ENCODE measurements at regions not wholly inside any gene's neighbourhood (a gene's known extent, or its start where the extent isn't known, plus 50 kb on each side); places are given as distances from the start of the nearest gene placed in this dataset.
A peak's percentile ranks its signal among the peaks of the same experiment; 100 is the strongest.

GRCh38 chr3:56887402-56888025, 85.8 kb upstream of the ARHGEF3 start:
- TF ChIP-seq CTCF (IDR thresholded peaks at IDR 0.05), result no peak
- no peaks in the 10 kb centered on the region for H3K9me3 ChIP-seq (ENCODE audit: control insufficient read depth, insufficient read depth, low read length)
- Mint-ChIP-seq H3K27me3 (ENCODE audit: low read depth in 2 of 2) (no peaks in the 10 kb centered on the region), H3K27ac (peak overlapping the region; percentile 88 to 91), H3K4me1 (peaks cover 42 to 50% of the 10 kb centered on the region in 2 donors), H3K4me3 (peak overlapping the region; percentile 71), H3K36me3 (no peaks in the 10 kb centered on the region), H3K9me3 (no peaks in the 10 kb centered on the region)
- H3K36me3 ChIP-seq (ENCODE audit: control insufficient read depth, insufficient read depth, low read length), result no peaks in the 10 kb centered on the region
- intact Hi-C loops (cut with micrococcal nuclease), result no loop called here
- H3K27ac ChIP-seq (ENCODE audit: low read length), result peak overlapping the region; percentile 41
- peaks cover 26% of the 10 kb centered on the region for H3K4me1 ChIP-seq (ENCODE audit: control insufficient read depth, insufficient read depth, low read length)
- 3% methylated on average over 2 of the region's 2 CpGs for WGBS (ENCODE audit: insufficient coverage)
- H3K4me3 ChIP-seq (ENCODE audit: low read length), result no peak overlapping the region
- no peaks in the 10 kb centered on the region for H3K27me3 ChIP-seq (ENCODE audit: control insufficient read depth, insufficient read depth, low read length)
- ATAC-seq, result peak; percentile 43 to 64 (median 52)
- peak in 1 of 2 donors; percentile 53 for DNase-seq

GRCh38 chr3:56886314-56886713, 84.6 kb upstream of the ARHGEF3 start:
- no peaks in the 10 kb centered on the region for H3K36me3 Mint-ChIP-seq
- Histone ChIP-seq H3K4me1 (ENCODE audit: control insufficient read depth, insufficient read depth, low read length) (peaks cover 26% of the 10 kb centered on the region), H3K4me3 (ENCODE audit: low read length) (no peak overlapping the region), H3K9me3 (ENCODE audit: control insufficient read depth, insufficient read depth, low read length) (no peaks in the 10 kb centered on the region), H3K36me3 (ENCODE audit: control insufficient read depth, insufficient read depth, low read length) (no peaks in the 10 kb centered on the region), H3K27me3 (ENCODE audit: control insufficient read depth, insufficient read depth, low read length) (no peaks in the 10 kb centered on the region), H3K27ac (ENCODE audit: low read length) (peak overlapping the region; percentile 33)
- 93% methylated on average over 3 of the region's 6 CpGs for WGBS (ENCODE audit: insufficient coverage)
- no peak for DNase-seq
- peaks cover 42 to 50% of the 10 kb centered on the region in 2 donors for H3K4me1 Mint-ChIP-seq
- H3K27me3 Mint-ChIP-seq (ENCODE audit: low read depth in 2 of 2), result no peaks in the 10 kb centered on the region
- H3K4me3 Mint-ChIP-seq, result peak overlapping the region; percentile 71
- H3K9me3 Mint-ChIP-seq, result no peaks in the 10 kb centered on the region
- intact Hi-C loops (cut with micrococcal nuclease), result no loop called here
- peak in 2 of 3 donors; percentile 20 to 30 for ATAC-seq
- H3K27ac Mint-ChIP-seq, result peak overlapping the region; percentile 88 to 91
- TF ChIP-seq CTCF (IDR thresholded peaks at IDR 0.05), result no peak

GRCh38 chr3:56885879-56886278, 84.1 kb upstream of the ARHGEF3 start:
- H3K36me3 Mint-ChIP-seq, result no peaks in the 10 kb centered on the region
- Histone ChIP-seq H3K27me3 (ENCODE audit: control insufficient read depth, insufficient read depth, low read length) (no peaks in the 10 kb centered on the region), H3K4me1 (ENCODE audit: control insufficient read depth, insufficient read depth, low read length) (peaks cover 26% of the 10 kb centered on the region), H3K4me3 (ENCODE audit: low read length) (no peak overlapping the region), H3K27ac (ENCODE audit: low read length) (peak overlapping the region; percentile 33), H3K9me3 (ENCODE audit: control insufficient read depth, insufficient read depth, low read length) (no peaks in the 10 kb centered on the region), H3K36me3 (ENCODE audit: control insufficient read depth, insufficient read depth, low read length) (no peaks in the 10 kb centered on the region)
- peak overlapping the region; percentile 88 to 91 for H3K27ac Mint-ChIP-seq
- ATAC-seq, result peak in 2 of 3 donors; percentile 42 to 74
- intact Hi-C loops (cut with micrococcal nuclease), result no loop called here
- H3K9me3 Mint-ChIP-seq, result no peaks in the 10 kb centered on the region
- peak overlapping the region; percentile 71 for H3K4me3 Mint-ChIP-seq
- no peak for DNase-seq
- WGBS (ENCODE audit: insufficient coverage), result 92% methylated on average over 2 of the region's 2 CpGs
- no peaks in the 10 kb centered on the region for H3K27me3 Mint-ChIP-seq (ENCODE audit: low read depth in 2 of 2)
- TF ChIP-seq CTCF (IDR thresholded peaks at IDR 0.05), result no peak
- peaks cover 42 to 50% of the 10 kb centered on the region in 2 donors for H3K4me1 Mint-ChIP-seq

- Histone ChIP-seq H3K9me3 (ENCODE audit: control insufficient read depth, insufficient read depth, low read length) (no peaks in the 10 kb centered on the region), H3K27ac (ENCODE audit: low read length) (no peak overlapping the region), H3K4me1 (ENCODE audit: control insufficient read depth, insufficient read depth, low read length) (peaks cover 26% of the 10 kb centered on the region), H3K4me3 (ENCODE audit: low read length) (no peak overlapping the region), H3K27me3 (ENCODE audit: control insufficient read depth, insufficient read depth, low read length) (no peaks in the 10 kb centered on the region), H3K36me3 (ENCODE audit: control insufficient read depth, insufficient read depth, low read length) (no peaks in the 10 kb centered on the region)
- intact Hi-C loops (cut with micrococcal nuclease), result no loop called here
- no peak for DNase-seq
- peaks cover 42 to 50% of the 10 kb centered on the region in 2 donors for H3K4me1 Mint-ChIP-seq
- no peaks in the 10 kb centered on the region for H3K9me3 Mint-ChIP-seq
- H3K27ac Mint-ChIP-seq, result peak overlapping the region; percentile 88 to 91
- no peak for TF ChIP-seq CTCF (IDR thresholded peaks at IDR 0.05)
- no peak overlapping the region for H3K4me3 Mint-ChIP-seq
- no peaks in the 10 kb centered on the region for H3K27me3 Mint-ChIP-seq (ENCODE audit: low read depth in 2 of 2)
- no peaks in the 10 kb centered on the region for H3K36me3 Mint-ChIP-seq
- ATAC-seq, result no peak
Observed at GRCh38 chr3:56885453-56885852, 83.7 kb upstream of the ARHGEF3 start.

All from natural killer cell (primary cell).